ENCODE measurements at regions not wholly inside any gene's neighbourhood (a gene's known extent, or its start where the extent isn't known, plus 50 kb on each side); places are given as distances from the start of the nearest gene placed in this dataset.

- TF ChIP-seq POLR2A (IDR thresholded peaks at IDR 0.05; ENCODE audit: low read length): no peak
- peak; percentile 24 for TF ChIP-seq GATA1 (IDR thresholded peaks at IDR 0.05; ENCODE audit: low read depth, low read length)
These were observed 174.5 kb upstream of the MAP1B start for GRCh38 chr5:71932655-71933338.
